Cardiac fibroblast (primary cell): ENCODE measurements at regions not wholly inside any gene's neighbourhood (a gene's known extent, or its start where the extent isn't known, plus 50 kb on each side); places are given as distances from the start of the nearest gene placed in this dataset.

Experiments
- DNase-seq, 2 donors: peaks; one replicate each; pipeline versions ENCODE4 v3.0.0 to v3.0.0-alpha.2; 2010; ENCODE audit warnings: low read depth in 2 of 2
- H3K4me3 ChIP-seq, 2 donors: replicated peaks in 1 of 2; 1 replicate in 1 of 2; 2 replicates in 1 of 2; pipeline ENCODE4 v1.5.1; 2011; ENCODE audit warnings: low read depth in 2 of 2, low read length in 2 of 2, mild to moderate bottlenecking in 2 of 2, moderate library complexity in 1 of 2
- TF ChIP-seq, protein P1 (sequence below): IDR thresholded peaks from one replicate; pipeline ENCODE4 v1.5.1; 2011; ENCODE audit warnings: low read depth, mild to moderate bottlenecking, low read length, inconsistent platforms

DNA sequence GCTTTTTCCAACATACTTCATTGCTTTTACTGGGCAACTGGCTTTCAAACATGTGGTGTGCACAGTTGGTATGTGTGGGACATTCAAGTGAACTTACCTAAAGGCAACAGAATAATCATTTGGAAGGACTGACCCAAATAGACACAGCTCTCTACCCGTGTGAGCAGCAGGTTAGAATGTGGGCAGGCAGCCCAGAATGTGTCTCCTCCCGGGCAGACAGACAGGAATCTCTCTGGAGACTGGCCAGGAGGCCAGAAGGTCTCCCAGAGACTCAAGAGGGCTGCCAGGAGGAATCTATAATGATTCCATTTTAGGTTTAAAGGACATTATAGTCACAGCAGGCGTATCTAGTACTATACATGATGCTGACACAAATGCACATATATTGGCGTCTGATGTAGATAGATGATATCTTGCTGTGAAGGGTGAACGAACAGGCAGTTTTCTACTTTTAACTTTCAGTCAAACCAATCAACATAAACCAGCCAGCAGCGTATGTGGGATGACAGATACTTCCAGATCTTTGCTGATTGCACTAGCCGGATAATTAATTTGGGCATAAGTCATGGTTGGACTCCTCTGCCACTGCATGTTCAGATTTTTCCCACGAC is 297.4 kb upstream of the ZNF608 start:
- TF ChIP-seq, protein P1, sequence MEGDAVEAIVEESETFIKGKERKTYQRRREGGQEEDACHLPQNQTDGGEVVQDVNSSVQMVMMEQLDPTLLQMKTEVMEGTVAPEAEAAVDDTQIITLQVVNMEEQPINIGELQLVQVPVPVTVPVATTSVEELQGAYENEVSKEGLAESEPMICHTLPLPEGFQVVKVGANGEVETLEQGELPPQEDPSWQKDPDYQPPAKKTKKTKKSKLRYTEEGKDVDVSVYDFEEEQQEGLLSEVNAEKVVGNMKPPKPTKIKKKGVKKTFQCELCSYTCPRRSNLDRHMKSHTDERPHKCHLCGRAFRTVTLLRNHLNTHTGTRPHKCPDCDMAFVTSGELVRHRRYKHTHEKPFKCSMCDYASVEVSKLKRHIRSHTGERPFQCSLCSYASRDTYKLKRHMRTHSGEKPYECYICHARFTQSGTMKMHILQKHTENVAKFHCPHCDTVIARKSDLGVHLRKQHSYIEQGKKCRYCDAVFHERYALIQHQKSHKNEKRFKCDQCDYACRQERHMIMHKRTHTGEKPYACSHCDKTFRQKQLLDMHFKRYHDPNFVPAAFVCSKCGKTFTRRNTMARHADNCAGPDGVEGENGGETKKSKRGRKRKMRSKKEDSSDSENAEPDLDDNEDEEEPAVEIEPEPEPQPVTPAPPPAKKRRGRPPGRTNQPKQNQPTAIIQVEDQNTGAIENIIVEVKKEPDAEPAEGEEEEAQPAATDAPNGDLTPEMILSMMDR, result no peak
- no peak overlapping the region for H3K4me3 ChIP-seq
- peak; percentile 67 to 79 for DNase-seq

DNA sequence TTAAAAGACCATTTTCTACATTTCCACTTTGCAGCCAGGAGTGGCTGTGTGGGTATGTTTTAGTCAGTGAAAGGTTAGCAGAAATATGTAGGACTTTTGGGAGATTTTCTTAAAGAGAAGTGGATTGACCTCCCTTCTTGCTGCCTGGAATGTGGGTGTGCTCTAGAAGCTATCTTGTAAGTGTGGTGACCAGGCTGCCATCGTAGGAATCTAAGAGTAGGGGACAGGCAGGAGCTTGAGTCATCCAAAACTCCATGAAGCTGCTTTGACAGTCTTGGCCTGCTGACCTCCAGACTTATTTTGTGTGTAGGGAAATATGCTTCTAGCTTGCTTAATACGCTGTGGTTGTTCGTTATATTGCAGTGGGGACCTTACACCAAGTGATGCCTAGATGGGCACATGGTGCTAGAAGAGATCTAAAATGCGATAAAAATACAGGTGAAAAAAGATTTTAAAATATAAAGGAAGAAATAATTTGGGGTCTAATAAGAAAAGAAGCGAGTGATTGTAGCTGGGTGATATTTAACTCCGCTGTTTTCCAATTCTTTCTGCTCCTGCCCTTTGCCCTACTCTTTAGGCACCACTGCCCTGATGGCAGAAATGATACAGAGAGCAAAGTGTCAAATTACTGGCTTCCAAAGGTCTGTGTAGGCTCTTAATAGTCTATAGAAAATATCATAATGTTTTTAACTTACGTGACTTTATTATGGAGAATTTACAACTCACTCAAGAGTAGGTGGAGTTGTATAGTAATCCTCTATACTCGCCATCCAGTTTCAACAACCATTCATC is 298.2 kb upstream of the ZNF608 start:
- TF ChIP-seq, protein P1, result no peak
- peak; percentile 17 to 37 for DNase-seq
- H3K4me3 ChIP-seq, result no peak overlapping the region

DNA sequence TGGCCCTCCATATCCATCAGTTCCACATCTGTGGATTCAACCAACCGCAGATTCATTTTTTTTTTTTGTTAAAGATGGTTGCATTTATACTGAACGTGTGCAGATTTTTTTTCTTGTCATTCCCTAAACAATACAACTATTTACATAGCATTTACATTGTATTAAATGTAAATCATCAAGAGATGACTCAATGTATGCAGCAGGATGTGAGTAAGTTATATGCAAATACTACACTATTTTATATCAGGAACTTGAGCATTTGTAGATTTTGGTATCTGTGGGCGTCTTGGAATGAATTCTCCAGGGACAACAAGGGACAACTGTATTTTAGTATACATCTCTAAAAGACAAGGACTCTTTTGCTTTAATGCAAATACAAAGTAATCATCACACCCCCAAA is 299.2 kb upstream of the ZNF608 start:
- TF ChIP-seq, protein P1, result no peak
- no peak overlapping the region for H3K4me3 ChIP-seq
- DNase-seq, result peak in 1 of 2 donors; percentile 43

DNA sequence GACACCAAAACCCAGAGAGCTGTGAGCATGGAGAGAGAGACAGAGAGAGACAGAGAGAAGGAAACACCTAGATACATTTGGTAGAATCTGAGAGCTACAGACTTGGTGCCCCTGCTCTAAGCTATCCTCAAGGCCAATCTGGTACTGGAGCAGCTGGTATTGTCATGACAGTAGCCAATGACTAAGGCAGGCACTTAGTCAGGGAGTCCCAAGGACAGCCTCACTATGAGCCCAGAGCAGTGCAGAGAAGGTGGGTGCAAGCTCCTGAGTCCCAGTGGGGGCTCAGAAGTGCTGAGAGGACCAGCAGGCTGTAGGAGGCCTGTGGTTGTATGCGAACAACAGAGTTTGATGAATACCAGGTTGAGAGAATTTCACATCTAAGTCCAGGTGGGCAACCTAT is 300.4 kb upstream of the ZNF608 start:
- no peak overlapping the region for H3K4me3 ChIP-seq
- TF ChIP-seq, protein P1, result no peak
- no peak for DNase-seq

DNA sequence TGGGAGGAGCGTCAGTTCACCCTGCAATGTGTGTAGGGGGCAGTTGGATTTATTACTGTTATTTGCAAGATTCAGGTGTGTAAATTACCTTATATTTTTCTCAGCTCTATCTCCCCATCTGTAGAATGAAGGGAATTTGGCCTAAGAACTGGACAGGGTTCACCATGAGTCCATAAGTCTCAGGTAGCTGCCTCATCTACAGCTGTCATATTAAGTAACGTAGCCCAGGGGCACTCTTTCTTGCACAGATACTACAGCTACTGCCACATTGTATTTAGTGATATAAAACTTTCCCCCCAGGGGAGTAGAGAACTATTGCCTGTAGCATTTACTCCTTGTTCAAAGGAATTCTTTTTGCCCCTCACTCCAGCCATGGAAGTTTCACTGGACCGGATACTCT is 301.4 kb upstream of the ZNF608 start:
- TF ChIP-seq, protein P1, result no peak
- no peak for DNase-seq
- no peak overlapping the region for H3K4me3 ChIP-seq

DNA sequence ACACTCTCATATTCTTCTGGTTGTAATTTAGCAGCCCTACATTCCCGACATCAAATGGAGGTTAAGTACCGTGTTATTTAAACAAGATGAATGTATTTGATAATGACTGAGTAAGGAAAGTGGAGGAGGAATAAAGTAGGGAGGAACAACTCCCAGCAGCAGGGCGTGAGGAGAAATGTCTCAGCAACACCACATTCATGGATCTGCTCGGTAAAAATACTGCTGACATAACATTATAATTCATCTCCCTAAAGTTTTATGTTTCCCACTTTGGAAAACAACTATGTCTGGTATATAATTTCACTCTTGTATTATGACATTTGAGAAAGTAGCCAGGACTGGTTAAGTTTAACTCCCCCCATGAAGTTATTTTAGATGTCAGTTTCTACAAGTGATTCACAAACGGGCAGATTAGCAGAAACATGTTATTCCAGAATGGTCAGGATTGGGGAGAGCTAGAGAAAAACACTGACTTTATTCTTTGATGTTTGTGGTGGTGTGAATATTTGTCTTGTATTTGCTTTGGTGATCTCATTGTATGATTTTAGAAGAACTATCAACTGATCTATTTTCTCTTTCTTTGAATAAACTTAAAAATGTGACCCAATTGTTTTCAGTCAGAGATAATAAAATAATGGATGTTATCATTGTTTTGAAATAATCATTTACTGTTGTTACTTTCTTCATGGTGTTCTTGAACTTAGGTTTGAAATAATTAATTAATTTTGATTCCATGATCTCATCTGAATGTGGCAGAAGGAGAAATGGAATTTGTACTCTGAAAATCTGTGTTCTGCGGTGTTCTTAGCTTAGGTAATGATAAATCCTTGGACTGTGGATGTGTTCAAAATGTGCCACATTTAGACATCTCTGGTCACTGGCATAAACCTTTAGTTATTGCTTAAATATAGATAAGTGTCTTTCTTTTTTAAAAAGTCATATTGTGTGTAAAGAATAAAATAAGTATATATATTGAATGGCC is 303.6 kb upstream of the ZNF608 start:
- TF ChIP-seq, protein P1, result no peak
- H3K4me3 ChIP-seq, result no peak overlapping the region
- DNase-seq, result no peak
